RPMI7951 (cell line): ENCODE measurements at regions not wholly inside any gene's neighbourhood (a gene's known extent, or its start where the extent isn't known, plus 50 kb on each side); places are given as distances from the start of the nearest gene placed in this dataset.

Experiments
- DNase-seq: peaks from one replicate; pipeline ENCODE4 v3.0.0-alpha.2; 2012; ENCODE audit warnings: low read depth

- no peak for DNase-seq
Measured at GRCh38 chr21:27447843-27448242, 481.0 kb upstream of the ADAMTS5 start.

GRCh38 chr21:27429710-27430341, 462.9 kb upstream of the ADAMTS5 start:
- DNase-seq: peak; percentile 87

GRCh38 chr21:27426196-27426595, 459.3 kb upstream of the ADAMTS5 start:
- peak; percentile 45 for DNase-seq

GRCh38 chr21:27425574-27425973, 458.7 kb upstream of the ADAMTS5 start:
- DNase-seq: peak; percentile 95

- DNase-seq: peak; percentile 70
Measured at GRCh38 chr21:27425172-27425571, 458.3 kb upstream of the ADAMTS5 start.

- peak; percentile 57 for DNase-seq
Measured at GRCh38 chr21:27424601-27425000, 457.7 kb upstream of the ADAMTS5 start.

- DNase-seq: peak; percentile 90
Measured at GRCh38 chr21:27423906-27424595, 457.2 kb upstream of the ADAMTS5 start.

GRCh38 chr21:27423038-27423437, 456.1 kb upstream of the ADAMTS5 start:
- peak; percentile 97 for DNase-seq

GRCh38 chr21:27422435-27422834, 455.5 kb upstream of the ADAMTS5 start:
- peak; percentile 31 for DNase-seq

- no peak for DNase-seq
Measured at GRCh38 chr21:27421654-27422053, 454.8 kb upstream of the ADAMTS5 start.

GRCh38 chr21:27419153-27419552, 452.3 kb upstream of the ADAMTS5 start:
- no peak for DNase-seq

- no peak for DNase-seq
Measured at GRCh38 chr21:27418346-27418745, 451.5 kb upstream of the ADAMTS5 start.

- DNase-seq: no peak
Measured at GRCh38 chr21:27412530-27412929, 445.6 kb upstream of the ADAMTS5 start.

- no peak for DNase-seq
Measured at GRCh38 chr21:27408826-27409225, 441.9 kb upstream of the ADAMTS5 start.

GRCh38 chr21:27407271-27407670, 440.4 kb upstream of the ADAMTS5 start:
- no peak for DNase-seq

GRCh38 chr21:27406300-27407009, 439.6 kb upstream of the ADAMTS5 start:
- peak; percentile 32 for DNase-seq

- DNase-seq: no peak
Measured at GRCh38 chr21:27403011-27403410, 436.1 kb upstream of the ADAMTS5 start.

- no peak for DNase-seq
Measured at GRCh38 chr21:27400045-27400444, 433.2 kb upstream of the ADAMTS5 start.

- DNase-seq: no peak
Measured at GRCh38 chr21:27397578-27397977, 430.7 kb upstream of the ADAMTS5 start.

GRCh38 chr21:27393726-27394125, 426.8 kb upstream of the ADAMTS5 start:
- no peak for DNase-seq

GRCh38 chr21:27391990-27392389, 425.1 kb upstream of the ADAMTS5 start:
- DNase-seq: no peak

GRCh38 chr21:27390384-27390783, 423.5 kb upstream of the ADAMTS5 start:
- no peak for DNase-seq

- DNase-seq: no peak
Measured at GRCh38 chr21:27388825-27389224, 421.9 kb upstream of the ADAMTS5 start.
